Mesenchymal stem cell (in vitro differentiated cells and primary cell): ENCODE measurements at regions not wholly inside any gene's neighbourhood (a gene's known extent, or its start where the extent isn't known, plus 50 kb on each side); places are given as distances from the start of the nearest gene placed in this dataset.

Experiments used
- DNase-seq: peaks from one replicate; pipeline ENCODE4 v3.0.0-alpha.2; 2013
- H2AFZ ChIP-seq: one replicate; pipeline ENCODE4 v1.6.1; 2013; ENCODE audit warnings: low read depth, mild to moderate bottlenecking, control low read depth, inconsistent platforms, low read length, moderate library complexity
- H2AK5ac ChIP-seq: 2 replicates; pipeline ENCODE4 v1.6.1; 2013; ENCODE audit warnings: low read length, moderate library complexity, mild to moderate bottlenecking, inconsistent platforms; ENCODE audit not compliant: severe bottlenecking
- H2BK120ac ChIP-seq: one replicate; pipeline ENCODE4 v1.6.1; 2013; ENCODE audit warnings: low read depth, mild to moderate bottlenecking, inconsistent platforms, low read length, moderate library complexity
- H2BK12ac ChIP-seq, 2 experiments: one replicate each; pipeline ENCODE4 v1.6.1; 2013; ENCODE audit warnings: inconsistent platforms in 2 of 2, low read length in 2 of 2, mild to moderate bottlenecking in 2 of 2, moderate library complexity in 2 of 2, control low read depth in 1 of 2
- H2BK15ac ChIP-seq: one replicate; pipeline ENCODE4 v1.6.1; 2013; ENCODE audit warnings: mild to moderate bottlenecking, low read depth, inconsistent platforms; ENCODE audit not compliant: poor library complexity, severe bottlenecking
- H2BK5ac ChIP-seq: 2 replicates; pipeline ENCODE4 v1.6.1; 2013; ENCODE audit warnings: low read depth, mild to moderate bottlenecking, low read length, control low read depth, inconsistent platforms; ENCODE audit not compliant: poor library complexity, severe bottlenecking
- H3K14ac ChIP-seq, 2 experiments: one replicate each; pipeline ENCODE4 v1.6.1; 2013; ENCODE audit warnings: inconsistent platforms in 2 of 2, low read length in 2 of 2, control low read depth in 1 of 2, mild to moderate bottlenecking in 1 of 2, moderate library complexity in 1 of 2
- H3K18ac ChIP-seq, 2 experiments: one replicate each; pipeline ENCODE4 v1.6.1; 2013; ENCODE audit warnings: inconsistent platforms in 2 of 2, low read length in 2 of 2, control low read depth in 1 of 2, low read depth in 1 of 2, mild to moderate bottlenecking in 1 of 2
- H3K23ac ChIP-seq, 2 experiments: one replicate each; pipeline ENCODE4 v1.6.1; 2013; ENCODE audit warnings: inconsistent platforms in 2 of 2, low read length in 2 of 2, mild to moderate bottlenecking in 2 of 2, moderate library complexity in 2 of 2, control low read depth in 1 of 2
- H3K27ac ChIP-seq: 2 replicates; pipeline ENCODE4 v1.5.1; 2013; ENCODE audit warnings: mild to moderate bottlenecking, moderate library complexity, low read length, control low read depth, inconsistent platforms; ENCODE audit not compliant: poor library complexity, severe bottlenecking
- H3K27me3 ChIP-seq, 2 experiments: 2 replicates each; pipeline versions ENCODE4 v1.6.1 to v1.7.0; 2013; ENCODE audit warnings: low read length in 2 of 2, mild to moderate bottlenecking in 2 of 2, moderate library complexity in 2 of 2, control low read depth in 1 of 2, inconsistent platforms in 1 of 2; ENCODE audit not compliant: control insufficient read depth in 1 of 2, insufficient read depth in 1 of 2
- H3K36me3 ChIP-seq, 2 experiments: 2 replicates each; pipeline versions ENCODE4 v1.6.1 to v1.7.0; 2013; ENCODE audit warnings: low read length in 2 of 2, control low read depth in 1 of 2, inconsistent platforms in 1 of 2, low read depth in 1 of 2, mild to moderate bottlenecking in 1 of 2; ENCODE audit not compliant: insufficient read depth in 2 of 2, control insufficient read depth in 1 of 2
- H3K4ac ChIP-seq, 2 experiments: one replicate each; pipeline ENCODE4 v1.6.1; 2013; ENCODE audit warnings: inconsistent platforms in 2 of 2, low read length in 2 of 2, mild to moderate bottlenecking in 2 of 2, moderate library complexity in 2 of 2, control low read depth in 1 of 2, low read depth in 1 of 2
- H3K4me1 ChIP-seq: 2 replicates; pipeline ENCODE4 v1.6.1; 2013; ENCODE audit warnings: low read depth, low read length, control low read depth; ENCODE audit not compliant: control insufficient read depth, insufficient read depth
- H3K4me2 ChIP-seq: 2 replicates; pipeline ENCODE4 v1.6.1; 2013; ENCODE audit warnings: low read length, mild to moderate bottlenecking, inconsistent platforms; ENCODE audit not compliant: poor library complexity, severe bottlenecking
- H3K4me3 ChIP-seq, 2 experiments: 2 replicates each; pipeline versions ENCODE4 v1.5.1 to v1.7.0; 2013; ENCODE audit warnings: low read length in 2 of 2, mild to moderate bottlenecking in 2 of 2, control low read depth in 1 of 2, low read depth in 1 of 2; ENCODE audit not compliant: insufficient read depth in 1 of 2
- H3K79me1 ChIP-seq: replicated peaks from 2 replicates; pipeline ENCODE4 v1.6.1; 2013; ENCODE audit warnings: mild to moderate bottlenecking, control low read depth, low read length, inconsistent platforms; ENCODE audit not compliant: poor library complexity, severe bottlenecking
- H3K9ac ChIP-seq: 2 replicates; pipeline ENCODE4 v1.7.0; 2013; ENCODE audit warnings: mild to moderate bottlenecking, low read length, moderate library complexity
- H3K9me3 ChIP-seq: 2 replicates; pipeline ENCODE4 v1.7.0; 2013; ENCODE audit warnings: mild to moderate bottlenecking, low read length; ENCODE audit not compliant: control insufficient read depth
- H4K8ac ChIP-seq: one replicate; pipeline ENCODE4 v1.6.1; 2013; ENCODE audit warnings: inconsistent platforms, mild to moderate bottlenecking, low read length, moderate library complexity
- H4K91ac ChIP-seq: one replicate; pipeline ENCODE4 v1.6.1; 2013; ENCODE audit warnings: mild to moderate bottlenecking, low read length, inconsistent platforms
- WGBS: methylation state at CpG from one replicate; pipeline ENCODE4 v1.1.7; 2013; ENCODE audit warnings: mixed read lengths; 5-methylcytosine and 5-hydroxymethylcytosine counted together

- H2BK5ac ChIP-seq = no peak overlapping the region
- H3K4me1 ChIP-seq = no peaks in the 10 kb centered on the region
- no peak overlapping the region for H3K27ac ChIP-seq
- no peaks in the 10 kb centered on the region for H3K27me3 ChIP-seq
- no peaks in the 10 kb centered on the region for H3K79me1 ChIP-seq
- H4K8ac ChIP-seq = no peak overlapping the region
- WGBS = 50% methylated on average over 1 of the region's 1 CpG
- H2BK15ac ChIP-seq = no peak overlapping the region
- no peak overlapping the region for H3K9ac ChIP-seq
- H3K9me3 ChIP-seq = peaks cover 19% of the 10 kb centered on the region
- no peak overlapping the region for H3K14ac ChIP-seq
- no peak overlapping the region for H2AFZ ChIP-seq
- DNase-seq = peak; percentile 90
- no peak overlapping the region for H3K23ac ChIP-seq
- H3K4ac ChIP-seq = no peak overlapping the region
- H3K4me2 ChIP-seq = no peak overlapping the region
- no peak overlapping the region for H2AK5ac ChIP-seq
- no peak overlapping the region for H3K18ac ChIP-seq
- no peak overlapping the region for H2BK120ac ChIP-seq
- no peaks in the 10 kb centered on the region for H3K36me3 ChIP-seq
- no peak overlapping the region for H2BK12ac ChIP-seq
- no peak overlapping the region for H4K91ac ChIP-seq
- no peak overlapping the region for H3K4me3 ChIP-seq
These were observed 438.7 kb upstream of the KCNMB2 start for GRCh38 chr3:178097576-178097975.

- Histone ChIP-seq H4K8ac (no peak overlapping the region), H4K91ac (no peak overlapping the region), H3K27me3 (no peaks in the 10 kb centered on the region), H3K27ac (no peak overlapping the region), H3K23ac (no peak overlapping the region), H2BK5ac (no peak overlapping the region), H3K18ac (no peak overlapping the region), H3K9ac (no peak overlapping the region), H2BK12ac (no peak overlapping the region), H2AK5ac (no peak overlapping the region), H2BK15ac (no peak overlapping the region), H3K9me3 (peaks cover 8% of the 10 kb centered on the region), H3K14ac (no peak overlapping the region), H2BK120ac (no peak overlapping the region), H3K4me3 (no peak overlapping the region), H3K4ac (no peak overlapping the region), H3K4me2 (no peak overlapping the region), H2AFZ (no peak overlapping the region), H3K36me3 (no peaks in the 10 kb centered on the region), H3K79me1 (no peaks in the 10 kb centered on the region), H3K4me1 (no peaks in the 10 kb centered on the region)
- no peak for DNase-seq
- no CpG with 5 or more reads among the region's 4 CpGs for WGBS
These were observed 437.0 kb upstream of the KCNMB2 start for GRCh38 chr3:178099274-178099673.

- Histone ChIP-seq H3K27me3 (no peaks in the 10 kb centered on the region), H3K14ac (no peak overlapping the region), H3K9ac (no peak overlapping the region), H3K18ac (no peak overlapping the region), H2BK12ac (no peak overlapping the region), H3K4me1 (no peaks in the 10 kb centered on the region), H3K4me3 (no peak overlapping the region), H2BK5ac (no peak overlapping the region), H3K79me1 (no peaks in the 10 kb centered on the region), H2AK5ac (no peak overlapping the region), H3K9me3 (peaks cover 2% of the 10 kb centered on the region), H2AFZ (no peak overlapping the region), H3K4me2 (no peak overlapping the region), H3K23ac (no peak overlapping the region), H2BK120ac (no peak overlapping the region), H4K8ac (no peak overlapping the region), H2BK15ac (no peak overlapping the region), H4K91ac (no peak overlapping the region), H3K4ac (no peak overlapping the region), H3K27ac (no peak overlapping the region), H3K36me3 (no peaks in the 10 kb centered on the region)
- no CpG with 5 or more reads among the region's 2 CpGs for WGBS
- DNase-seq = no peak
These were observed 436.4 kb upstream of the KCNMB2 start for GRCh38 chr3:178099862-178100261.

GRCh38 chr3:178100908-178101307 is 435.3 kb upstream of the KCNMB2 start:
- Histone ChIP-seq H3K9ac (no peak overlapping the region), H3K4me2 (no peak overlapping the region), H3K23ac (no peak overlapping the region), H3K4me1 (no peaks in the 10 kb centered on the region), H2BK5ac (no peak overlapping the region), H3K9me3 (no peaks in the 10 kb centered on the region), H3K18ac (no peak overlapping the region), H2BK12ac (no peak overlapping the region), H3K14ac (no peak overlapping the region), H3K36me3 (no peaks in the 10 kb centered on the region), H3K79me1 (no peaks in the 10 kb centered on the region), H4K8ac (no peak overlapping the region), H3K27ac (no peak overlapping the region), H2BK15ac (no peak overlapping the region), H3K4ac (no peak overlapping the region), H3K4me3 (no peak overlapping the region), H2AK5ac (no peak overlapping the region), H3K27me3 (no peaks in the 10 kb centered on the region), H2AFZ (no peak overlapping the region), H4K91ac (no peak overlapping the region), H2BK120ac (no peak overlapping the region)
- DNase-seq = no peak
